H1 (cell line): ENCODE measurements at regions not wholly inside any gene's neighbourhood (a gene's known extent, or its start where the extent isn't known, plus 50 kb on each side); places are given as distances from the start of the nearest gene placed in this dataset.

ENCODE experiments used
- CTCF ChIA-PET: fragments of 300-600 bp; sonication (Branson Sonifier 250); formaldehyde crosslinking; loops from one replicate; lab custom pipeline; 2021; ENCODE audit not compliant: partially characterized antibody; lab: Charles Lee
- POLR2A ChIA-PET: fragments of 300-600 bp; sonication (Branson Sonifier 250); formaldehyde crosslinking; loops from one replicate; lab custom pipeline; 2021; ENCODE audit warnings: inconsistent platforms; ENCODE audit not compliant: partially characterized antibody; lab: Charles Lee
- DNase-seq, 2 experiments: peaks; one replicate each; pipeline versions ENCODE4 v3.0.0 to v3.0.0-alpha.2; 2010 to 2022; ENCODE audit warnings: low spot score in 2 of 2, low read depth in 1 of 2, mixed read lengths in 1 of 2
- FAIRE-seq: peaks from 2 replicates; lab custom pipeline; 2011; peaks lifted over from hg19 to GRCh38; lab: Jason Lieb, UNC
- H2AFZ ChIP-seq: 2 replicates; pipeline ENCODE4 v1.8.1; 2012; ENCODE audit warnings: low read length, inconsistent platforms
- H2AK5ac ChIP-seq: 2 replicates; pipeline ENCODE4 v1.6.1; 2013; ENCODE audit warnings: low read depth, low read length
- H2BK120ac ChIP-seq: replicated peaks from 2 replicates; pipeline ENCODE3; 2013; ENCODE audit warnings: low read depth, low read length, inconsistent platforms
- H2BK12ac ChIP-seq: 2 replicates; pipeline ENCODE4 v1.6.1; 2013; ENCODE audit warnings: low read depth, low read length
- H2BK15ac ChIP-seq: 2 replicates; pipeline ENCODE4 v1.6.1; 2013; ENCODE audit warnings: low read length
- H2BK20ac ChIP-seq: 2 replicates; pipeline ENCODE4 v1.6.1; 2013; ENCODE audit warnings: low read length
- H2BK5ac ChIP-seq: 2 replicates; pipeline ENCODE4 v1.6.1; 2013; ENCODE audit warnings: low read depth, low read length
- H3K14ac ChIP-seq: 2 replicates; pipeline ENCODE4 v1.6.1; 2013; ENCODE audit warnings: inconsistent platforms; ENCODE audit not compliant: insufficient read length
- H3K18ac ChIP-seq: 2 replicates; pipeline ENCODE4 v1.6.1; 2013; ENCODE audit warnings: low read length; ENCODE audit errors: extremely low read depth
- H3K23ac ChIP-seq: 2 replicates; pipeline ENCODE4 v1.6.1; 2013; ENCODE audit warnings: inconsistent platforms; ENCODE audit not compliant: insufficient read length
- H3K23me2 ChIP-seq: 2 replicates; pipeline ENCODE4 v1.6.1; 2013; ENCODE audit warnings: low read depth, low read length
- H3K27ac ChIP-seq: 2 replicates; pipeline ENCODE4 v1.6.1; 2011; ENCODE audit warnings: low read depth, low read length, inconsistent platforms
- H3K27me3 ChIP-seq, 4 experiments: replicated peaks in 1 of 4; 1 replicate in 1 of 4; 2 replicates in 3 of 4; pipeline versions ENCODE4 v1.6.1 to v1.8.1; 2011 to 2013; ENCODE audit warnings: low read length in 3 of 4, mild to moderate bottlenecking in 3 of 4, inconsistent platforms in 2 of 4, mixed read lengths in 2 of 4, moderate library complexity in 1 of 4; ENCODE audit not compliant: control insufficient read depth in 3 of 4, insufficient read depth in 3 of 4; ENCODE audit errors: extremely low read depth in 1 of 4
- H3K36me3 ChIP-seq, 4 experiments: 2 replicates each; pipeline versions ENCODE4 v1.6.1 to v1.8.1; 2011 to 2013; ENCODE audit warnings: mild to moderate bottlenecking in 4 of 4, low read length in 3 of 4, moderate library complexity in 2 of 4, control low read depth in 1 of 4, inconsistent platforms in 1 of 4; ENCODE audit not compliant: insufficient read depth in 4 of 4, control insufficient read depth in 2 of 4
- H3K4ac ChIP-seq: replicated peaks from 2 replicates; pipeline ENCODE3; 2013; ENCODE audit warnings: low read length, low read depth, mixed read lengths, inconsistent platforms; ENCODE audit not compliant: insufficient read length
- H3K4me1 ChIP-seq, 4 experiments: replicated peaks in 1 of 4; 1 replicate in 1 of 4; 2 replicates in 3 of 4; pipeline versions ENCODE4 v1.6.1 to v1.8.1; 2011 to 2013; ENCODE audit warnings: low read length in 3 of 4, inconsistent platforms in 2 of 4, mixed read lengths in 1 of 4; ENCODE audit not compliant: insufficient read depth in 4 of 4, control insufficient read depth in 3 of 4
- H3K4me2 ChIP-seq, 2 experiments: 2 replicates each; pipeline versions ENCODE4 v1.6.1 to v1.8.1; 2011 to 2013; ENCODE audit warnings: low read depth in 2 of 2, low read length in 2 of 2, control low read depth in 1 of 2, inconsistent platforms in 1 of 2, mild to moderate bottlenecking in 1 of 2; ENCODE audit not compliant: insufficient read depth in 1 of 2
- H3K4me3 ChIP-seq, 4 experiments: fragments of 200-600, 300-600 bp in 1 of 4; sonication (generic), shearing (Covaris generic), sonication (Bioruptor Twin) in 1 of 4; 2 replicates each; pipeline versions ENCODE4 v1.5.1 to v1.8.1; 2011 to 2016; ENCODE audit warnings: low read length in 4 of 4, low read depth in 3 of 4, control low read depth in 2 of 4, inconsistent platforms in 2 of 4, mild to moderate bottlenecking in 2 of 4, mixed read lengths in 1 of 4, moderate library complexity in 1 of 4; ENCODE audit not compliant: insufficient read depth in 2 of 4; ENCODE audit errors: extremely low read depth in 1 of 4
- H3K56ac ChIP-seq: replicated peaks from 2 replicates; pipeline ENCODE3; 2013; ENCODE audit warnings: low read depth, mild to moderate bottlenecking, mixed read lengths, low read length, inconsistent platforms; ENCODE audit not compliant: insufficient read length
- H3K79me1 ChIP-seq: 2 replicates; pipeline ENCODE4 v1.6.1; 2013; ENCODE audit warnings: low read depth, low read length, control low read depth
- H3K79me2 ChIP-seq, 2 experiments: 2 replicates each; pipeline versions ENCODE4 v1.6.1 to v1.8.1; 2012 to 2013; ENCODE audit warnings: low read length in 2 of 2, mild to moderate bottlenecking in 2 of 2, inconsistent platforms in 1 of 2; ENCODE audit not compliant: insufficient read depth in 2 of 2, control insufficient read depth in 1 of 2
- H3K9ac ChIP-seq, 4 experiments: replicated peaks in 1 of 4; 1 replicate in 1 of 4; 2 replicates in 3 of 4; pipeline versions ENCODE4 v1.6.1 to v1.8.1; 2011 to 2013; ENCODE audit warnings: low read depth in 3 of 4, low read length in 3 of 4, control low read depth in 2 of 4, mild to moderate bottlenecking in 2 of 4, moderate library complexity in 2 of 4, inconsistent platforms in 1 of 4; ENCODE audit errors: extremely low read depth in 1 of 4
- H3K9me3 ChIP-seq, 2 experiments: 2 replicates each; pipeline versions ENCODE4 v1.6.1 to v1.8.1; 2012 to 2013; ENCODE audit warnings: mild to moderate bottlenecking in 2 of 2, moderate library complexity in 2 of 2, control low read depth in 1 of 2, inconsistent platforms in 1 of 2, low read depth in 1 of 2, low read length in 1 of 2, mixed read lengths in 1 of 2; ENCODE audit not compliant: insufficient read depth in 2 of 2
- H4K20me1 ChIP-seq, 2 experiments: replicated peaks in 1 of 2; 2 replicates each; pipeline versions ENCODE3 to v1.8.1; 2011 to 2013; ENCODE audit warnings: inconsistent platforms in 2 of 2, low read length in 2 of 2, mild to moderate bottlenecking in 1 of 2; ENCODE audit not compliant: insufficient read depth in 2 of 2, control insufficient read depth in 1 of 2
- H4K5ac ChIP-seq: 2 replicates; pipeline ENCODE4 v1.6.1; 2013; ENCODE audit warnings: low read length, low read depth, mixed read lengths, inconsistent platforms; ENCODE audit not compliant: insufficient read length
- H4K8ac ChIP-seq: 2 replicates; pipeline ENCODE4 v1.8.0; 2013; ENCODE audit warnings: mild to moderate bottlenecking, moderate library complexity, low read length, inconsistent platforms; ENCODE audit not compliant: insufficient read depth; ENCODE audit errors: extremely low read depth
- H4K91ac ChIP-seq: replicated peaks from 2 replicates; pipeline ENCODE3; 2013; ENCODE audit warnings: low read length, mixed read lengths, inconsistent platforms; ENCODE audit not compliant: insufficient read length
- RAD21 ChIP-seq, 2 experiments: IDR thresholded peaks in 1 of 2; conservative IDR thresholded peaks in 1 of 2; 2 replicates each; pipeline ENCODE4 v1.6.1; 2011; ENCODE audit warnings: low read depth in 2 of 2, low read length in 2 of 2, improper control_type of control experiment in 1 of 2, inconsistent platforms in 1 of 2, mild to moderate bottlenecking in 1 of 2, moderate library complexity in 1 of 2
- SIN3A ChIP-seq, 2 experiments: IDR thresholded peaks in 1 of 2; conservative IDR thresholded peaks in 1 of 2; 2 replicates each; pipeline ENCODE4 v1.6.1; 2011 to 2012; ENCODE audit warnings: low read length in 2 of 2, improper control_type of control experiment in 1 of 2, low read depth in 1 of 2, mild to moderate bottlenecking in 1 of 2
- WGBS, 2 experiments: shearing (Covaris generic) in 1 of 2; methylation state at CpG; one replicate each; pipeline versions ENCODE4 v1.1.6 to v1.1.7; 2013 to 2015; ENCODE audit warnings: low lambda C conversion rate in 2 of 2, mixed read lengths in 2 of 2, inconsistent platforms in 1 of 2, low coverage in 1 of 2, missing lambda C conversion rate in 1 of 2; ENCODE audit not compliant: insufficient replicate concordance in 2 of 2, insufficient coverage in 1 of 2, insufficient read length in 1 of 2; ENCODE audit errors: extremely low coverage in 1 of 2, missing lambda C conversion rate in 1 of 2; 5-methylcytosine and 5-hydroxymethylcytosine counted together

DNA sequence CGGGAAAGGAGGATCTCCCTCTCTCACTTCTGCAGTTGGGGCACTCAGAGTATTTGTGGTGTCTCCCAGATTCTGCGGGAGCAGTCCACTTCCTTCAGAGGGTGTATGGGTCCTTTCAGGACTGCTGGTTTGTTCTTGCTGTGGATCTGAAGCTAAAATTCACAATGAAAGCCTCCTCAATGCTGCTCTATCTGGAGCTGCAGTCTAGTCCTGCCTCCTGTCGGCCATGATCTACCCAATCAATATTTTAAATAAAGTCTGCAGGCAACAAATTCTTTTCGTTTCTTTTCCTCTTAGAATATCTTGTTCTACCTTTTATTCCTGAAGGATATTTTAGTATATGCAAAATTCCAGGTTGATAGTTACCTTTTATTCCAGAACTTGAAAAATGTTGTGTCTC, 226.1 kb upstream of the AR start:
- no peak overlapping the region for H3K4me2 ChIP-seq
- H3K23me2 ChIP-seq, result no peaks in the 10 kb centered on the region
- H3K9ac ChIP-seq, result no peak overlapping the region
- H3K4me1 ChIP-seq, result no peaks in the 10 kb centered on the region
- H3K27ac ChIP-seq, result no peak overlapping the region
- POLR2A ChIA-PET, result no interaction called here
- H2AK5ac ChIP-seq, result no peak overlapping the region
- H3K36me3 ChIP-seq, result no peaks in the 10 kb centered on the region
- H3K56ac ChIP-seq, result no peak overlapping the region
- no peak overlapping the region for H2BK20ac ChIP-seq
- H2BK12ac ChIP-seq, result no peak overlapping the region
- H3K23ac ChIP-seq, result no peak overlapping the region
- H3K79me2 ChIP-seq, result no peaks in the 10 kb centered on the region
- H2BK5ac ChIP-seq, result no peak overlapping the region
- H2AFZ ChIP-seq, result no peak overlapping the region
- no peak overlapping the region for H3K14ac ChIP-seq
- no peaks in the 10 kb centered on the region for H4K20me1 ChIP-seq
- no peak overlapping the region for H4K91ac ChIP-seq
- H3K9me3 ChIP-seq, result no peaks in the 10 kb centered on the region
- H2BK15ac ChIP-seq, result no peak overlapping the region
- H3K4me3 ChIP-seq, result no peak overlapping the region
- no peak for FAIRE-seq
- CTCF ChIA-PET, result no interaction called here
- TF ChIP-seq SIN3A (conservative IDR thresholded peaks at IDR 0.05 in 1 of 2, IDR thresholded peaks at IDR 0.05 in 1 of 2; ENCODE audit: low read depth in 1 of 2, low read length in 2 of 2) (no peak), RAD21 (IDR thresholded peaks at IDR 0.05 in 1 of 2, conservative IDR thresholded peaks at IDR 0.05 in 1 of 2; ENCODE audit: low read depth in 2 of 2, low read length in 2 of 2) (peak; percentile 15 to 24; a peak in 2 of 4 replicates)
- H3K79me1 ChIP-seq, result no peaks in the 10 kb centered on the region
- no peak overlapping the region for H4K8ac ChIP-seq
- no peak overlapping the region for H3K4ac ChIP-seq
- no peak overlapping the region for H2BK120ac ChIP-seq
- 94% methylated on average over 3 of the region's 4 CpGs; no CpG with 5 or more reads in 1 of the 2 experiments for WGBS, 2 experiments
- H3K27me3 ChIP-seq, result no peaks in the 10 kb centered on the region
- H3K18ac ChIP-seq, result no peak overlapping the region
- DNase-seq, result no peak
- no peak overlapping the region for H4K5ac ChIP-seq
